GM21723 (cell line): ENCODE measurements at regions not wholly inside any gene's neighbourhood (a gene's known extent, or its start where the extent isn't known, plus 50 kb on each side); places are given as distances from the start of the nearest gene placed in this dataset.
"Not testable (repeated sequence)": the region's sequence is repeated elsewhere in the genome, so short reads cannot be mapped to it uniquely, and the experiment has no call there.

Experiments used
- ATAC-seq: cut with Tn5 transposase; IDR thresholded peaks from one replicate; pipeline ENCODE4 v1.9.1; 2021; ENCODE audit warnings: mild to moderate bottlenecking, moderate library complexity; ENCODE audit not compliant: unreplicated experiment

DNA sequence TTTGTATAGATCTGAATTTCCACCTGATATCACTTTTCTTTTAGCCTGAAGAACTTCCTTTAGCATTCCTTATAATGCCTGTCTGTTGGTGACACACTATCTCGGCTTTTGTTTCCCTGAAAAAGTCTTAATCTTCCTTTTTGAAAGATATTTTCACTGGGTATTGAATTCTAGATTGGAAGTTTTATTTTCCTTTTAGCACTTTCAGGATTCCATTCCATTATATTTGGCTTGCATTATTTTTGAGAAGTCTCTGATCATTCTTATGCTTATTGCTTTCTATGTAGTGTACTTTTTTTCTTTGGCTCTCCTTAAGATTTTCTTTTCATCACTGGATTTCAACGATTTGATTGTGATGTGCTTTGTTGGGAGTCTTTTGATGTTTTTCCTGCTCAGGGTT lies 510.7 kb downstream of the RWDD3 start:
- no peak for ATAC-seq

GRCh38 chr1:95752515-95753381 lies 518.7 kb downstream of the RWDD3 start:
- no peak for ATAC-seq

DNA sequence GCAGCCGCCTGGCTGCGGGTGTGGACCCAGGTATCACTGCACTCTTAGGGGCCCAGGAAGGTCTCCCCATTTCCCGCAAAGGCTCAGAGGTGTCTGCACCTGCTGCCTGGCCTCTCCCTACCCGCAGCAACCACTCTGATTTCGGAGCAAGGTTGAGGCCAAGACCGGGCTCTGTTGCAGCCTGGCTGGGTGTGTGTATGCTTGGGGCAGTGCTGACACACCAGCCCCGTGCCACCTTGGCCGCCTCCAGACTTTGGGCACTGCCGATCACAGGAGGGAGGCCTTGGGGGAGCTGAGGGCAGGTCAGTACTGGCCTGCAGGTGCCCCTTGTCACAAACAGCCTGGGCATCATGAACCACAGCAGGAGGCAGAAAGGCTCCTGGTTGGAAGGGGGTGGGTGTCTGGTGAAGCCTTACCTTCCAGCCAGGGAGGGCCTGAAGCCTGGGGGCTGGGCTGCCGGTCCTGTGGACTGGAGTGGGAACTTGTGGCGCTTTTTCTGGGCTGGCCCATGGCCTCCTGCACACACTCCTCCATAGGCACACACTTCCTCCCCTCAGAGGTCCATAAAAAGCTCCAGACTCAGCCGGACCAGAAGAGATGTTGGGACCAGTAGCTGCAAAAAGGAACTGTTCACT lies 519.5 kb downstream of the RWDD3 start:
- no peak for ATAC-seq

DNA sequence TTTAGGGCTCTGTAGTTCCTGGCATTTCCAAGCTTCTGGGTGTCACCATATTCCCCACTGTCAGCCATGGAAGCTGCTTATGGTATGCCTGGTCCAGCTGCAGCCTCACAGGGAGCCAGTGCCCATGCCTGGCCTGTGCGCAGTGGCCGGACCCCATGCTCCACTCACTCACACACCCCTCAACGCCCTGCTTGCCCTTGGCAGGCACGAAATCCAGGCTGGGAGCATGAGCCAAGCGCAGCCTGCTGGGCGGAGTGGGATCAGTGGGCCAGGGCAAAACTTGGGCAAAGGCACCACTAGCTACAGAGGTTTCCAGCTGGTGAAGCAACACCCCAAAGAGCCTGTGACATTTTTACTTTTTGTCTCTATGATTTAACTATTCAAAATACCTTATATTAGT lies 520.4 kb downstream of the RWDD3 start:
- no peak for ATAC-seq

GRCh38 chr1:95766036-95766435 lies 532.0 kb downstream of the RWDD3 start:
- ATAC-seq = no peak

- no peak for ATAC-seq
Measured at GRCh38 chr1:95770581-95770980, 536.6 kb downstream of the RWDD3 start.

GRCh38 chr1:95778217-95778616 lies 544.2 kb downstream of the RWDD3 start:
- ATAC-seq = no peak

GRCh38 chr1:95780836-95781235 lies 546.8 kb downstream of the RWDD3 start:
- ATAC-seq = no peak

GRCh38 chr1:95790136-95790535 lies 556.1 kb downstream of the RWDD3 start:
- no peak for ATAC-seq

DNA sequence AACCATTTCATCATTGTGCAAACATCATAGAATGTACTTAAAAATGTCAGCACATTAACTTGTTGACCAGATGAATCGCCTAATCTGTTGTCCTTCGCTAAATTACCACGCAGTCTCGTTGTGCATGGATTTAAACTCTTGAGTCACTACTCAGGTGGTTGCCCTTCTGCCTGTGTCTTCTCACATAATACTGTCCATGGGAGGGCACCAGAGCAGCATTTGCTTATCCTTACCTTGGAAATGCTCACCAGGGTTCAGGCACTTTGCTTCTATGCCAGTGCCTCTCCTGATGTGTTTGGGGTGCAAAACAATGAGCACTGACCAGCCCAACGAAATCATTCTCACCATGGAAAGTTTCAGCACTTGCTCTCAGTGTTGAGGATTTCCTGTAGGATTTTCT lies 559.9 kb downstream of the RWDD3 start:
- ATAC-seq = no peak

GRCh38 chr1:95797761-95798160 lies 563.8 kb downstream of the RWDD3 start:
- ATAC-seq = not testable (repeated sequence)

- ATAC-seq = no peak
Measured at GRCh38 chr1:95806171-95806570, 572.2 kb downstream of the RWDD3 start.

- ATAC-seq = no peak
Measured at GRCh38 chr1:95809391-95809790, 575.4 kb downstream of the RWDD3 start.

GRCh38 chr1:95815511-95815910 lies 581.5 kb downstream of the RWDD3 start:
- no peak for ATAC-seq

DNA sequence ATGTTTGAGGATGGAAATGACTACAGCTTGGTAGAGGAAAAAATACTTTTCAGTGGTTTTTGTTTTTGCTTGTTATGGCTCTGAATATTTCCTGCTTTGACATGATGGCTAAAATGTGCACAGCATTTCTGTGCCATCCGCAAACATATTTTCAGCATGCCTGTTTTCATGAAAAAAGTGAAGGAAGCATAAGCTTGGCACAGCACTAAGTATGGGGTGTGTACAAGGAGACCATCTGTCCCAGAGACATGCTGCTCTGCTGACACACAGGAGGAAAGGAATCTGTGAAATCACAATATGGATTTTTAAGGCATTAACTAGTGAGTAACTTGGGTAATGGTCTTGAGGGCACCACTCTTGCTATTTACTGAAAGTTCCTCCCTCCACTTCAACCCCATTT lies 595.5 kb downstream of the RWDD3 start:
- ATAC-seq = no peak

GRCh38 chr1:95832370-95832769 lies 598.4 kb downstream of the RWDD3 start:
- no peak for ATAC-seq

DNA sequence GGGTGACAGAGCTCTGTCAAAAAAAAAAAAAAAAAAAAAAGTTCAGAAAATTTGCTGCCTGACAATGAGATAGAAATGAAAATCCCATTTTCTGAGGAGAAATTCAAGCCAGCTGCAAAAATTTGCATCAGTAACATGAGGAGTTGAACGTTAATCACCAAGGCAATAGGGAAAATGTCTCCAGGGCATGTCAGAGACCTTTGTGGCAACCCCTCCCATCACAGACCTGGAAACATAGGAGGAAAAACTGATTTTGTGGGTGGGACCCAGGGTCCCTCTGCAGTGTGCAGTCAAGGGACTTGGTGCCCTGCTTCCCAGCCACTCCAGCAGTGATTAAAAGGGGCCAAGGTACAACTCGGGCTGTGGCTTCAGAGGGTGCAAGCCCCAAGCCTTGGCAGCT lies 615.4 kb downstream of the RWDD3 start:
- ATAC-seq = no peak

- ATAC-seq = no peak
Measured at GRCh38 chr1:95850165-95850649, 616.2 kb downstream of the RWDD3 start.

DNA sequence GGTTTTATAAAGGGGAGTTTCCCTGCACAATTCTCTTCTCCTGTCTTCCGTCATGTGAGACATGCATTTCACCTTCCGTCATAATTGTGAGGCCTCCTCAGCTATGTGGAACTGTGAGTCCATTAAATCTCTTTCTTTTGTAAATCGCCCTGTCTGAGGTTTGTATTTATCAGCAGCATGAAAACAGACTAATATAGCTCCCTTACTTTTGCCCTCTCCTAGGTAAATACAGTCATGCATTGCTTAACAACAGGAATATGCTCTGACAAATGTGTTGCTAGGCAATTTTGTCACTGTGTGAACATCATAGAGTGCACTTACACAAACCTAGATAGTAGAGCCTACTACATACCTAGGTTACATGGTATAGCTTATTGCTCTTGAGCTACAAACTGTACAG lies 616.8 kb downstream of the RWDD3 start:
- ATAC-seq = no peak

DNA sequence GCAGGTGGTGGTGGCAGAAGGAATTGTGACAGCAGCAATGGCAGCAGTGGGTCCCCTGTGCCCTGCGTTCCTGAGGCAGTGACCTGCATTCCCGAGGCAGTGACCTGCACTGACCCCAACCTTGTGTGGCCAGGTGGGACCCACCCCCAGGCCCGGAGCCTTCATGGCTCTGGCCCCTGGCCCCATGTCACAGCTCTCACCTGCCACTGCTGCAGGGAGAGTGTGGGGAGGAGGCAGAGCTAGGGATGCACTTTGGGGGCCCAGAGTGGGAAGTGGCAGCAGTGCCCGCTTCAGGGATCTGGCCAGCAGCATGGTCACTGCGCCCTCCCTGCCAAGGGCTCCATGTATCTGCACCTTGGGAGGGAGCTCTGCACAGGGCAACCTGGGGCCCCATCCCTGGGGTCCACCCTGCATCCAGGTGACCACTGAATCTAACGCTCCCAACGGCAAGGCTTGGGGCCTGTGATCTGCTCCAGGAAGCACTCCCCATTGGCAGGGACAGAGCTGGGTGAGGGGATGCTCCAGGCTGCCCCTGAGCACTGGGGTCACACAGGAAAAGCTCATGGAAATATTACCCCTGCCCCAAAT lies 618.6 kb downstream of the RWDD3 start:
- no peak for ATAC-seq

- no peak for ATAC-seq
Measured at GRCh38 chr1:95854457-95854856, 620.4 kb downstream of the RWDD3 start.

- ATAC-seq = no peak
Measured at GRCh38 chr1:95863086-95863485, 629.1 kb downstream of the RWDD3 start.
